Panc1 (cell line): ENCODE measurements at regions not wholly inside any gene's neighbourhood (a gene's known extent, or its start where the extent isn't known, plus 50 kb on each side); places are given as distances from the start of the nearest gene placed in this dataset.

Source experiments
- ATAC-seq: fragments of 200-7000 bp; cut with Tn5 transposase; 2 replicates; pipeline ENCODE4 v1.9.1; 2020; ENCODE audit warnings: mild to moderate bottlenecking, moderate library complexity
- BruUV-seq: library from RNA; stranded (reverse); fragments of 400-500 nt; replicated peaks from 2 replicates; lab custom pipeline; 2021; lab: Mats Ljungman, UMichigan
- CTCF ChIA-PET: fragments of 300-600 bp; sonication (Branson Sonifier 250); formaldehyde crosslinking; loops from one replicate; lab custom pipeline; 2022; ENCODE audit warnings: antibody characterized with exemption; lab: Charles Lee
- POLR2A ChIA-PET: fragments of 300-600 bp; sonication (Branson Sonifier 250); formaldehyde crosslinking; loops from one replicate; lab custom pipeline; 2022; ENCODE audit warnings: antibody characterized with exemption; lab: Charles Lee
- DNase-seq: peaks from one replicate; pipeline ENCODE4 v3.0.0-alpha.2; 2010; ENCODE audit warnings: low read depth, low spot score
- H3K27ac ChIP-seq: 2 replicates; pipeline ENCODE4 v1.5.1; 2011; ENCODE audit warnings: mild to moderate bottlenecking, low read length, inconsistent platforms
- H3K27me3 ChIP-seq: fragments of 200-500 bp; sonication (Bioruptor generic); 2 replicates; pipeline ENCODE4 v1.6.0; 2014; ENCODE audit warnings: low read length, inconsistent platforms; ENCODE audit not compliant: control insufficient read depth, insufficient read depth
- H3K36me3 ChIP-seq: fragments of 200-500 bp; sonication (Bioruptor generic); 2 replicates; pipeline ENCODE4 v1.5.1; 2014; ENCODE audit warnings: inconsistent platforms, mild to moderate bottlenecking, low read length, moderate library complexity; ENCODE audit not compliant: control insufficient read depth, insufficient read depth
- H3K4me1 ChIP-seq: 2 replicates; pipeline ENCODE4 v1.5.1; 2011; ENCODE audit warnings: inconsistent platforms, mild to moderate bottlenecking, low read length, moderate library complexity; ENCODE audit not compliant: control insufficient read depth, insufficient read depth
- H3K4me3 ChIP-seq, 2 experiments: 2 replicates each; pipeline ENCODE4 v1.5.1; 2011 to 2012; ENCODE audit warnings: low read depth in 2 of 2, low read length in 2 of 2, mild to moderate bottlenecking in 2 of 2, inconsistent platforms in 1 of 2, moderate library complexity in 1 of 2
- H3K9me3 ChIP-seq: fragments of 200-500 bp; sonication (Bioruptor generic); 2 replicates; pipeline ENCODE4 v1.5.1; 2014; ENCODE audit warnings: low read depth, mild to moderate bottlenecking, inconsistent platforms, low read length, moderate library complexity; ENCODE audit not compliant: control insufficient read depth, insufficient read depth
- POLR2AphosphoS5 ChIP-seq: IDR thresholded peaks from 2 replicates; pipeline ENCODE4 v1.6.1; 2012; ENCODE audit warnings: mild to moderate bottlenecking, low read depth, low read length, moderate library complexity
- SIN3A ChIP-seq: IDR thresholded peaks from 2 replicates; pipeline ENCODE4 v1.6.1; 2012; ENCODE audit warnings: low read depth, mild to moderate bottlenecking, low read length, moderate library complexity, borderline replicate concordance; ENCODE audit not compliant: insufficient read depth
- TCF7L2 ChIP-seq: IDR thresholded peaks from 2 replicates; pipeline ENCODE4 v1.6.1; 2011; ENCODE audit warnings: mild to moderate bottlenecking, low read depth, low read length, inconsistent platforms
- in situ Hi-C: cut with HindIII; loops from 2 replicates; pipeline ENCODE4 v1.10.0; 2016; ENCODE audit warnings: low sequenced_read_pairs, low pct_unique_long_range_greater_than_20kb
- intact Hi-C: fragments of 100-400 bp; cut with micrococcal nuclease; formaldehyde crosslinking; loops from one replicate; pipeline ENCODE4 v1.10.0; 2022; ENCODE audit not compliant: unreplicated experiment
- TF ChIP-seq, protein P1 (sequence below): fragments of 450-650 bp; IDR thresholded peaks from 2 replicates; pipeline ENCODE4 v1.5.1; 2017; ENCODE audit warnings: mild to moderate bottlenecking
- TF ChIP-seq, protein P2 (sequence below), 2 experiments: IDR thresholded peaks; 2 replicates each; pipeline ENCODE4 v1.6.1; 2011 to 2012; ENCODE audit warnings: low read depth in 2 of 2, control low read depth in 1 of 2, low read length in 1 of 2, mild to moderate bottlenecking in 1 of 2, moderate library complexity in 1 of 2; ENCODE audit not compliant: insufficient read depth in 1 of 2

DNA sequence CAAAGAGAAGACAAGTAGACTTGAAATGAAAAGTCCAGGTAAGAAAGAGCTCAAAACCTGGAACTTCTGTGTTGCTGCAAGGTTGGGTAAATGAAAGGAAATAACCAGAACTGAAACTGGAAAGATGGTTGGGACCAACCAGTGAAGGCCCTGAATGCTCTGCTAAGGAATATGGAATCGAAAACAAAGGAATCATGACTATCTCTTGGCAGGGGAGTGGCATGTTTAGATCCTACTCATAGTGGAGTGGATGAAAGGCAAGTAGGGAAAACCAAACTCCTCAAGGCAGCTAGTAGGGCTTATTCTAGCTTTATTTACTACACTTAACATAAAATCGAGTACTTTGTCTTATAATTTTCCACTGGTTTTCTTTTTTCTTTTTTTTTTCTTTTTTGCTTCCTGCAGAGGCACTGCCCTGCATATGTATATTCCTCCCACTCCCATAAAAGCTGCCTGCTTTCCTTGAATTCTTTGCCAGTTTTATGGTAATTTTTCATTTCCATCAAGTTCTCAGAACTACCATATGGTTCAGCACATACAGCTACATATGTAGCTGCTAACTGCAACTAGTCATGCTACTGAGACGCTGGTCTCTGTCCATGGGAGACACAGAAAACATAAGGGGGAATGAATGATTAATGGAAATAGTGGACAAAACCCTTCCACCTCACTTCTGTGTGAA lies 247.1 kb upstream of the TMTC1 start:
- Histone ChIP-seq H3K27ac (no peak overlapping the region), H3K9me3 (no peaks in the 10 kb centered on the region; the same call in 1 of the 2 replicates), H3K36me3 (no peaks in the 10 kb centered on the region), H3K4me3 (no peak overlapping the region), H3K27me3 (no peaks in the 10 kb centered on the region), H3K4me1 (no peaks in the 10 kb centered on the region)
- CTCF ChIA-PET = no interaction called here
- no peak for ATAC-seq
- POLR2A ChIA-PET = no interaction called here
- in situ Hi-C loops = no loop called here
- BruUV-seq = no TSS peak
- TF ChIP-seq, protein P1, sequence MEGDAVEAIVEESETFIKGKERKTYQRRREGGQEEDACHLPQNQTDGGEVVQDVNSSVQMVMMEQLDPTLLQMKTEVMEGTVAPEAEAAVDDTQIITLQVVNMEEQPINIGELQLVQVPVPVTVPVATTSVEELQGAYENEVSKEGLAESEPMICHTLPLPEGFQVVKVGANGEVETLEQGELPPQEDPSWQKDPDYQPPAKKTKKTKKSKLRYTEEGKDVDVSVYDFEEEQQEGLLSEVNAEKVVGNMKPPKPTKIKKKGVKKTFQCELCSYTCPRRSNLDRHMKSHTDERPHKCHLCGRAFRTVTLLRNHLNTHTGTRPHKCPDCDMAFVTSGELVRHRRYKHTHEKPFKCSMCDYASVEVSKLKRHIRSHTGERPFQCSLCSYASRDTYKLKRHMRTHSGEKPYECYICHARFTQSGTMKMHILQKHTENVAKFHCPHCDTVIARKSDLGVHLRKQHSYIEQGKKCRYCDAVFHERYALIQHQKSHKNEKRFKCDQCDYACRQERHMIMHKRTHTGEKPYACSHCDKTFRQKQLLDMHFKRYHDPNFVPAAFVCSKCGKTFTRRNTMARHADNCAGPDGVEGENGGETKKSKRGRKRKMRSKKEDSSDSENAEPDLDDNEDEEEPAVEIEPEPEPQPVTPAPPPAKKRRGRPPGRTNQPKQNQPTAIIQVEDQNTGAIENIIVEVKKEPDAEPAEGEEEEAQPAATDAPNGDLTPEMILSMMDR = no peak
- TF ChIP-seq SIN3A = no peak
- TF ChIP-seq, protein P2, sequence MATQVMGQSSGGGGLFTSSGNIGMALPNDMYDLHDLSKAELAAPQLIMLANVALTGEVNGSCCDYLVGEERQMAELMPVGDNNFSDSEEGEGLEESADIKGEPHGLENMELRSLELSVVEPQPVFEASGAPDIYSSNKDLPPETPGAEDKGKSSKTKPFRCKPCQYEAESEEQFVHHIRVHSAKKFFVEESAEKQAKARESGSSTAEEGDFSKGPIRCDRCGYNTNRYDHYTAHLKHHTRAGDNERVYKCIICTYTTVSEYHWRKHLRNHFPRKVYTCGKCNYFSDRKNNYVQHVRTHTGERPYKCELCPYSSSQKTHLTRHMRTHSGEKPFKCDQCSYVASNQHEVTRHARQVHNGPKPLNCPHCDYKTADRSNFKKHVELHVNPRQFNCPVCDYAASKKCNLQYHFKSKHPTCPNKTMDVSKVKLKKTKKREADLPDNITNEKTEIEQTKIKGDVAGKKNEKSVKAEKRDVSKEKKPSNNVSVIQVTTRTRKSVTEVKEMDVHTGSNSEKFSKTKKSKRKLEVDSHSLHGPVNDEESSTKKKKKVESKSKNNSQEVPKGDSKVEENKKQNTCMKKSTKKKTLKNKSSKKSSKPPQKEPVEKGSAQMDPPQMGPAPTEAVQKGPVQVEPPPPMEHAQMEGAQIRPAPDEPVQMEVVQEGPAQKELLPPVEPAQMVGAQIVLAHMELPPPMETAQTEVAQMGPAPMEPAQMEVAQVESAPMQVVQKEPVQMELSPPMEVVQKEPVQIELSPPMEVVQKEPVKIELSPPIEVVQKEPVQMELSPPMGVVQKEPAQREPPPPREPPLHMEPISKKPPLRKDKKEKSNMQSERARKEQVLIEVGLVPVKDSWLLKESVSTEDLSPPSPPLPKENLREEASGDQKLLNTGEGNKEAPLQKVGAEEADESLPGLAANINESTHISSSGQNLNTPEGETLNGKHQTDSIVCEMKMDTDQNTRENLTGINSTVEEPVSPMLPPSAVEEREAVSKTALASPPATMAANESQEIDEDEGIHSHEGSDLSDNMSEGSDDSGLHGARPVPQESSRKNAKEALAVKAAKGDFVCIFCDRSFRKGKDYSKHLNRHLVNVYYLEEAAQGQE (IDR thresholded peaks at IDR 0.05; ENCODE audit: insufficient read depth in 1 of 2, low read depth in 2 of 2, low read length in 1 of 2) = no peak
- no peak for TF ChIP-seq TCF7L2
- TF ChIP-seq POLR2AphosphoS5 = no peak
- no peak for DNase-seq
- intact Hi-C loops = no loop called here

DNA sequence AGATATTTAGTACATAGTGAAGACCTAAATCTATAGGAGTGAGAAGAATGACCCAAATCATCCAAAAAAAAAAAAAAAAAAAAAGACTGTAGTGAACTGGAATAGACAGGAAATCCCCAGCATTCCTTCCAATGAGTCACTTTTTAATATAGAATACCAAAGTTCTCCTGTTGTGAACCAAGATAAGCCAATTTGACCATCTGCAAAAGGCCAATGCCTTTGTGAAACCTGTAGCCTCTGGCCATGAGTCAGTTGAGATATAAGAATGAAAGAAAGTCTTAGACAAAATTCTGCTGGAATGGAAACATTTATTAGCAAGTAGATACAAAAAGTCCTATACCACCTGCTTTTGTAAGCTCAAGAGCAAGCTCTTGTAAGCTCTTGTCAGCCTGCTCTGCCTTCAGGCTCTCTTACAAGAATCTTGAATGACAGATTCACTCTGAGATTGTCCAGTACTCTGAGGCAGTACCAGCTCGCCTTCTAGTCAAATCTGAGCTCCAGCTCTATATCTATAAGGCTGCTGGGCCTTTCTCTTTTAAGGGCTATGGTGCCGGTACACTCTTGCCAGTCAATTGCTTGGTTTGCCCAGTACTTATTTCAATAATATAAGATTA lies 243.0 kb upstream of the TMTC1 start:
- TF ChIP-seq, protein P1 = no peak
- TF ChIP-seq TCF7L2 = no peak
- Histone ChIP-seq H3K27ac (no peak overlapping the region), H3K4me1 (no peaks in the 10 kb centered on the region), H3K36me3 (no peaks in the 10 kb centered on the region), H3K27me3 (no peaks in the 10 kb centered on the region), H3K9me3 (no peaks in the 10 kb centered on the region), H3K4me3 (no peak overlapping the region)
- intact Hi-C loops (no loop called here), in situ Hi-C loops (no loop called here)
- CTCF ChIA-PET = no interaction called here
- POLR2A ChIA-PET = no interaction called here
- BruUV-seq = no TSS peak
- ATAC-seq (no peak), DNase-seq (no peak)
